Peyer's patch (tissue), 4 donors: ENCODE measurements at regions not wholly inside any gene's neighbourhood (a gene's known extent, or its start where the extent isn't known, plus 50 kb on each side); places are given as distances from the start of the nearest gene placed in this dataset.

Experiments used
- POLR2A ChIP-seq, 2 donors: fragments of 450-650 bp; IDR thresholded peaks; one replicate each; pipeline ENCODE4 v1.5.1; 2017; ENCODE audit warnings: antibody characterized with exemption in 2 of 2, mild to moderate bottlenecking in 2 of 2, moderate library complexity in 2 of 2
- TF ChIP-seq, protein P1 (sequence below), 6 experiments: fragments of 450-650 bp in 4 of 6; fragments of 200-600 bp in 2 of 6; sonication (generic) in 1 of 6; IDR thresholded peaks; one replicate each; pipeline ENCODE4 v1.5.1; 2017 to 2019; ENCODE audit warnings: antibody characterized with exemption in 6 of 6, mild to moderate bottlenecking in 3 of 6, moderate library complexity in 1 of 6

- no peak for TF ChIP-seq POLR2A (IDR thresholded peaks at IDR 0.05)
- TF ChIP-seq, protein P1, sequence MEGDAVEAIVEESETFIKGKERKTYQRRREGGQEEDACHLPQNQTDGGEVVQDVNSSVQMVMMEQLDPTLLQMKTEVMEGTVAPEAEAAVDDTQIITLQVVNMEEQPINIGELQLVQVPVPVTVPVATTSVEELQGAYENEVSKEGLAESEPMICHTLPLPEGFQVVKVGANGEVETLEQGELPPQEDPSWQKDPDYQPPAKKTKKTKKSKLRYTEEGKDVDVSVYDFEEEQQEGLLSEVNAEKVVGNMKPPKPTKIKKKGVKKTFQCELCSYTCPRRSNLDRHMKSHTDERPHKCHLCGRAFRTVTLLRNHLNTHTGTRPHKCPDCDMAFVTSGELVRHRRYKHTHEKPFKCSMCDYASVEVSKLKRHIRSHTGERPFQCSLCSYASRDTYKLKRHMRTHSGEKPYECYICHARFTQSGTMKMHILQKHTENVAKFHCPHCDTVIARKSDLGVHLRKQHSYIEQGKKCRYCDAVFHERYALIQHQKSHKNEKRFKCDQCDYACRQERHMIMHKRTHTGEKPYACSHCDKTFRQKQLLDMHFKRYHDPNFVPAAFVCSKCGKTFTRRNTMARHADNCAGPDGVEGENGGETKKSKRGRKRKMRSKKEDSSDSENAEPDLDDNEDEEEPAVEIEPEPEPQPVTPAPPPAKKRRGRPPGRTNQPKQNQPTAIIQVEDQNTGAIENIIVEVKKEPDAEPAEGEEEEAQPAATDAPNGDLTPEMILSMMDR (IDR thresholded peaks at IDR 0.05), result no peak
These were observed 489.2 kb upstream of the ARGLU1 start for GRCh38 chr13:107057028-107057631.
